OCI-LY1 (cell line): ENCODE measurements at regions not wholly inside any gene's neighbourhood (a gene's known extent, or its start where the extent isn't known, plus 50 kb on each side); places are given as distances from the start of the nearest gene placed in this dataset.
A peak's percentile ranks its signal among the peaks of the same experiment; 100 is the strongest.

Experiments
- H2AFZ ChIP-seq: fragments of 200-600 bp; sonication (generic), shearing (Covaris generic); 2 replicates; pipeline ENCODE4 v1.6.0; 2014; ENCODE audit warnings: antibody characterized with exemption, mild to moderate bottlenecking, low read length
- H3F3A ChIP-seq: fragments of 200-600 bp; sonication (generic), shearing (Covaris generic); 2 replicates; pipeline ENCODE4 v1.6.0; 2014; ENCODE audit warnings: mild to moderate bottlenecking, antibody characterized with exemption, low read length, moderate library complexity; ENCODE audit not compliant: insufficient read depth
- H3K27ac ChIP-seq: fragments of 200-600 bp; sonication (generic); 2 replicates; pipeline ENCODE4 v1.5.1; 2014; ENCODE audit warnings: low read length, mixed run types, mild to moderate bottlenecking, low read depth; ENCODE audit not compliant: poor library complexity, severe bottlenecking
- H3K27me3 ChIP-seq: fragments of 200-600 bp; sonication (generic); 2 replicates; pipeline ENCODE4 v1.6.0; 2014; ENCODE audit warnings: antibody characterized with exemption, mild to moderate bottlenecking, low read length, moderate library complexity; ENCODE audit not compliant: insufficient read depth
- H3K36me3 ChIP-seq: fragments of 200-600 bp; sonication (generic); 2 replicates; pipeline ENCODE4 v1.6.1; 2014; ENCODE audit warnings: mild to moderate bottlenecking, antibody characterized with exemption, low read length, moderate library complexity, mixed read lengths; ENCODE audit not compliant: insufficient read depth
- H3K4me1 ChIP-seq: fragments of 200-600 bp; sonication (generic); 2 replicates; pipeline ENCODE4 v1.5.1; 2014; ENCODE audit warnings: mild to moderate bottlenecking, low read length, moderate library complexity; ENCODE audit not compliant: insufficient read depth, severe bottlenecking
- H3K4me2 ChIP-seq: fragments of 200-600 bp; sonication (generic), shearing (Covaris generic); 2 replicates; pipeline ENCODE4 v1.6.1; 2014; ENCODE audit warnings: low read length
- H3K4me3 ChIP-seq: fragments of 200-600 bp; sonication (generic); 2 replicates; pipeline ENCODE4 v1.5.1; 2014; ENCODE audit warnings: low read length, low read depth, mild to moderate bottlenecking, mixed read lengths; ENCODE audit not compliant: poor library complexity, severe bottlenecking
- H3K79me2 ChIP-seq: fragments of 200-600 bp; shearing (Covaris generic); 2 replicates; pipeline ENCODE4 v1.6.1; 2016; ENCODE audit warnings: mixed run types, low read length, mixed read lengths; ENCODE audit not compliant: insufficient read depth
- H3K9ac ChIP-seq: fragments of 200-600 bp; sonication (generic), shearing (Covaris generic); 2 replicates; pipeline ENCODE4 v1.6.1; 2014; ENCODE audit warnings: mild to moderate bottlenecking, low read length, mixed read lengths
- H3K9me2 ChIP-seq: fragments of 200-600 bp; sonication (generic), shearing (Covaris generic); 2 replicates; pipeline ENCODE4 v1.6.1; 2014; ENCODE audit warnings: low read depth, mild to moderate bottlenecking, low read length, mixed read lengths
- H3K9me3 ChIP-seq: fragments of 200-600 bp; shearing (Covaris generic); 2 replicates; pipeline ENCODE4 v1.6.1; 2014; ENCODE audit warnings: low read length, mixed read lengths
- H4K20me1 ChIP-seq: fragments of 200-600 bp; sonication (generic), shearing (Covaris generic); 2 replicates; pipeline ENCODE4 v1.6.0; 2016; ENCODE audit warnings: mild to moderate bottlenecking, low read length; ENCODE audit not compliant: insufficient read depth
- EZH2 ChIP-seq: fragments of 200-600 bp; sonication (generic), shearing (Covaris generic); IDR thresholded peaks from 2 replicates; pipeline ENCODE4 v1.8.0; 2017; ENCODE audit warnings: borderline replicate concordance, mixed run types, mild to moderate bottlenecking, antibody characterized with exemption, low read length, moderate library complexity, mixed read lengths
- TF ChIP-seq, protein P1 (sequence below): fragments of 200-600 bp; sonication (generic), shearing (Covaris generic); IDR thresholded peaks from 2 replicates; pipeline ENCODE4 v1.5.1; 2017; ENCODE audit warnings: mild to moderate bottlenecking, antibody characterized with exemption, low read length, moderate library complexity, mixed read lengths

GRCh38 chr6:105838171-105838570 is 248.0 kb upstream of the PRDM1 start:
- Histone ChIP-seq H3K79me2 (no peaks in the 10 kb centered on the region), H3K27me3 (no peaks in the 10 kb centered on the region), H3K4me1 (peaks cover 7% of the 10 kb centered on the region), H3K9me3 (no peaks in the 10 kb centered on the region), H3K9ac (no peak overlapping the region), H3F3A (no peaks in the 10 kb centered on the region), H3K4me3 (no peak overlapping the region), H3K9me2 (no peaks in the 10 kb centered on the region), H4K20me1 (no peaks in the 10 kb centered on the region), H3K36me3 (no peaks in the 10 kb centered on the region), H3K4me2 (no peak overlapping the region), H2AFZ (no peak overlapping the region), H3K27ac (no peak overlapping the region)
- TF ChIP-seq, protein P1, sequence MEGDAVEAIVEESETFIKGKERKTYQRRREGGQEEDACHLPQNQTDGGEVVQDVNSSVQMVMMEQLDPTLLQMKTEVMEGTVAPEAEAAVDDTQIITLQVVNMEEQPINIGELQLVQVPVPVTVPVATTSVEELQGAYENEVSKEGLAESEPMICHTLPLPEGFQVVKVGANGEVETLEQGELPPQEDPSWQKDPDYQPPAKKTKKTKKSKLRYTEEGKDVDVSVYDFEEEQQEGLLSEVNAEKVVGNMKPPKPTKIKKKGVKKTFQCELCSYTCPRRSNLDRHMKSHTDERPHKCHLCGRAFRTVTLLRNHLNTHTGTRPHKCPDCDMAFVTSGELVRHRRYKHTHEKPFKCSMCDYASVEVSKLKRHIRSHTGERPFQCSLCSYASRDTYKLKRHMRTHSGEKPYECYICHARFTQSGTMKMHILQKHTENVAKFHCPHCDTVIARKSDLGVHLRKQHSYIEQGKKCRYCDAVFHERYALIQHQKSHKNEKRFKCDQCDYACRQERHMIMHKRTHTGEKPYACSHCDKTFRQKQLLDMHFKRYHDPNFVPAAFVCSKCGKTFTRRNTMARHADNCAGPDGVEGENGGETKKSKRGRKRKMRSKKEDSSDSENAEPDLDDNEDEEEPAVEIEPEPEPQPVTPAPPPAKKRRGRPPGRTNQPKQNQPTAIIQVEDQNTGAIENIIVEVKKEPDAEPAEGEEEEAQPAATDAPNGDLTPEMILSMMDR = no peak
- no peak for TF ChIP-seq EZH2

- Histone ChIP-seq H3K36me3 (no peaks in the 10 kb centered on the region), H3K9me2 (no peaks in the 10 kb centered on the region), H3K4me2 (no peak overlapping the region), H3K9ac (no peak overlapping the region), H3K27ac (no peak overlapping the region), H3K79me2 (no peaks in the 10 kb centered on the region), H3K4me3 (no peak overlapping the region), H3K9me3 (no peaks in the 10 kb centered on the region), H4K20me1 (no peaks in the 10 kb centered on the region), H3K27me3 (no peaks in the 10 kb centered on the region), H3F3A (no peaks in the 10 kb centered on the region), H3K4me1 (peaks cover 7% of the 10 kb centered on the region), H2AFZ (no peak overlapping the region)
- TF ChIP-seq EZH2 = no peak
Observed at GRCh38 chr6:105836889-105837288, 249.2 kb upstream of the PRDM1 start.

GRCh38 chr6:105836379-105836778 is 249.8 kb upstream of the PRDM1 start:
- peaks cover 10% of the 10 kb centered on the region for H3K4me1 ChIP-seq
- no peak overlapping the region for H3K4me3 ChIP-seq
- H4K20me1 ChIP-seq = no peaks in the 10 kb centered on the region
- TF ChIP-seq, protein P1 = no peak
- TF ChIP-seq EZH2 = no peak
- no peak overlapping the region for H3K27ac ChIP-seq
- H3K27me3 ChIP-seq = no peaks in the 10 kb centered on the region
- no peak overlapping the region for H2AFZ ChIP-seq
- no peaks in the 10 kb centered on the region for H3K36me3 ChIP-seq
- H3F3A ChIP-seq = no peaks in the 10 kb centered on the region
- no peak overlapping the region for H3K9ac ChIP-seq
- no peak overlapping the region for H3K4me2 ChIP-seq
- no peaks in the 10 kb centered on the region for H3K9me2 ChIP-seq
- H3K79me2 ChIP-seq = no peaks in the 10 kb centered on the region
- H3K9me3 ChIP-seq = no peaks in the 10 kb centered on the region

DNA sequence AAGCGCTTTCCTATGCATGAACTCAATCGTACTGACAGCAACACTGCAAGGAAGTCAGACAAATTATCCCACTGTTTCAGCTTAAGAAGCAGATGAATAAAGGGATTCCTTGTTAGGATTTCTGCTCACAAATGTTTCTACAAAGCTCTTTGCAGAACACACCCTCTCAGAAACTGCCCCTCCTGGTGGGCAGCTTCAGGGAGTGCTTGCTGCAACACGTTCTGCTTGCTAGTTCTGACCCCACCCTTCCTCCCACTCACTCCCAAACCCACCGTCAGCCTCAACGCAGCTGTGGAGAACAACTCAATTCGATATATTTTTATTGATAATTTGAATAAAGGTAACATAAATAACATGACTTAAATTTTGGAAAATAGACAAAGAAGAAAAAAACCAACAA is 250.8 kb upstream of the PRDM1 start:
- no peaks in the 10 kb centered on the region for H4K20me1 ChIP-seq
- peaks cover 13% of the 10 kb centered on the region for H3K4me1 ChIP-seq
- H3K79me2 ChIP-seq = no peaks in the 10 kb centered on the region
- no peak overlapping the region for H3K9ac ChIP-seq
- H2AFZ ChIP-seq = no peak overlapping the region
- no peaks in the 10 kb centered on the region for H3F3A ChIP-seq
- H3K9me3 ChIP-seq = no peaks in the 10 kb centered on the region
- no peak overlapping the region for H3K4me3 ChIP-seq
- no peaks in the 10 kb centered on the region for H3K9me2 ChIP-seq
- H3K27ac ChIP-seq = no peak overlapping the region
- TF ChIP-seq EZH2 = no peak
- TF ChIP-seq, protein P1 = peak; percentile 39; the same call in 1 of the 2 replicates
- H3K36me3 ChIP-seq = no peaks in the 10 kb centered on the region
- no peak overlapping the region for H3K4me2 ChIP-seq
- no peaks in the 10 kb centered on the region for H3K27me3 ChIP-seq
